ENCODE measurements at regions not wholly inside any gene's neighbourhood (a gene's known extent, or its start where the extent isn't known, plus 50 kb on each side); places are given as distances from the start of the nearest gene placed in this dataset.
"Not testable (repeated sequence)": the region's sequence is repeated elsewhere in the genome, so short reads cannot be mapped to it uniquely, and the experiment has no call there.

DNA sequence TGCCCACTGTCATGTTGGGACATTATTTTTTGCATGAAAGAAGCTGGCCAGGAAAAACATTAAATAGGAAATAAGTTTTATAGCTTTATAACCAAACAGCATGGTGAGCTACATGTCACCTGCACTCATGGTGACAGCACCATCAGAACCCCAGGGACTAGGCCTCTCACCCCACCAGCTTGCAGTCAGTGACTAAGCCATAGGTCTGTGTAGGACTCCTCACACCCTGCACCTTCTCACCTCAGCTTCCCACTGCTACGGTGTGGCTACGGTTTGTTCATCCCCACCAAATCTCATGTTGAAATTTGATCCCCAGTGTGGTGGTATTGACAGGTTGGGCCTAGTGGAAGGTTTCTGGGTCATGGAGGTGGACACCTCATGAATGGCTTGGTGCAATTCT lies 161.3 kb upstream of the VIPR2 start:
- H3K36me3 ChIP-seq (ENCODE audit: control insufficient read depth, insufficient read depth, low read length), result no peaks in the 10 kb centered on the region
- no peak overlapping the region for H3K4me3 ChIP-seq (ENCODE audit: low read depth, low read length)
- DNase-seq (ENCODE audit: low read depth), result no peak
- peak; percentile 77 for FAIRE-seq
- TF ChIP-seq, protein P1, sequence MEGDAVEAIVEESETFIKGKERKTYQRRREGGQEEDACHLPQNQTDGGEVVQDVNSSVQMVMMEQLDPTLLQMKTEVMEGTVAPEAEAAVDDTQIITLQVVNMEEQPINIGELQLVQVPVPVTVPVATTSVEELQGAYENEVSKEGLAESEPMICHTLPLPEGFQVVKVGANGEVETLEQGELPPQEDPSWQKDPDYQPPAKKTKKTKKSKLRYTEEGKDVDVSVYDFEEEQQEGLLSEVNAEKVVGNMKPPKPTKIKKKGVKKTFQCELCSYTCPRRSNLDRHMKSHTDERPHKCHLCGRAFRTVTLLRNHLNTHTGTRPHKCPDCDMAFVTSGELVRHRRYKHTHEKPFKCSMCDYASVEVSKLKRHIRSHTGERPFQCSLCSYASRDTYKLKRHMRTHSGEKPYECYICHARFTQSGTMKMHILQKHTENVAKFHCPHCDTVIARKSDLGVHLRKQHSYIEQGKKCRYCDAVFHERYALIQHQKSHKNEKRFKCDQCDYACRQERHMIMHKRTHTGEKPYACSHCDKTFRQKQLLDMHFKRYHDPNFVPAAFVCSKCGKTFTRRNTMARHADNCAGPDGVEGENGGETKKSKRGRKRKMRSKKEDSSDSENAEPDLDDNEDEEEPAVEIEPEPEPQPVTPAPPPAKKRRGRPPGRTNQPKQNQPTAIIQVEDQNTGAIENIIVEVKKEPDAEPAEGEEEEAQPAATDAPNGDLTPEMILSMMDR (IDR thresholded peaks at IDR 0.05; ENCODE audit: insufficient read depth, low read length, severe bottlenecking), result no peak
- no peaks in the 10 kb centered on the region for H3K27me3 ChIP-seq (ENCODE audit: control insufficient read depth, insufficient read depth, low read length)

DNA sequence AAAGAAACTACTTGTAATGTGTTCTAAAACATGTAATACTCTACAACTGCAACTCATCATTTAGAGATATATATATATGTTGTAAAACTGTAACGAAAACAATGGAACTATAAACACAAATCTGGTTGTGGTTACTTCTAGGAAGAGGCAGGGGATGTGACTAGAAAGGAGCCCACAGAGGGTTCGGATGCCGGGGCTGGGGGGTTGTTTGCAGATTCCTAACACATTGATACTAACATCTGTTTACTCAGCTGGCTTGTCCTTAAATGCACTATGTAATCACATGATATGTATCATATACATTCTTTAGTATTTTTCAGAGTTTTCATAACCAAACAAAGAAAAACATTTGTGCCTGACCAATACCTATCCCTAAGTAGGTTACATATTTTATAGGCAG lies 160.5 kb upstream of the VIPR2 start:
- DNase-seq (ENCODE audit: low read depth); FAIRE-seq; H3K4me3 ChIP-seq (ENCODE audit: low read depth, low read length); H3K27me3 ChIP-seq (ENCODE audit: control insufficient read depth, insufficient read depth, low read length); H3K36me3 ChIP-seq (ENCODE audit: control insufficient read depth, insufficient read depth, low read length): not testable (repeated sequence)

DNA sequence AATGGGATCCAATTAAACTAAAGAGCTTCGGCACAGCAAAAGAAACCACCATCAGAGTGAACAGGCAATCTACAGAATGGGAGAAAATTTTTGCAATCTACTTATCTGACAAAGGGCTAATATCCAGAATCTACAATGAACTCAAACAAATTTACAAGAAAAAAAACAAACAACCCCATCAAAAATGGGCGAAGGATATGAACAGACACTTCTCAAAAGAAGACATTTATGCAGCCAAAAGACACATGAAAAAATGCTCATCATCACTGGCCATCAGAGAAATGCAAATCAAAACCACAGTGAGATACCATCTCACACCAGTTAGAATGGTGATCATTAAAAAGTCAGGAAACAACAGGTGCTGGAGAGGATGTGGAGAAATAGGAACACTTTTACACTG lies 158.8 kb upstream of the VIPR2 start:
- H3K36me3 ChIP-seq (ENCODE audit: control insufficient read depth, insufficient read depth, low read length); H3K27me3 ChIP-seq (ENCODE audit: control insufficient read depth, insufficient read depth, low read length); DNase-seq (ENCODE audit: low read depth); H3K4me3 ChIP-seq (ENCODE audit: low read depth, low read length); FAIRE-seq: not testable (repeated sequence)

DNA sequence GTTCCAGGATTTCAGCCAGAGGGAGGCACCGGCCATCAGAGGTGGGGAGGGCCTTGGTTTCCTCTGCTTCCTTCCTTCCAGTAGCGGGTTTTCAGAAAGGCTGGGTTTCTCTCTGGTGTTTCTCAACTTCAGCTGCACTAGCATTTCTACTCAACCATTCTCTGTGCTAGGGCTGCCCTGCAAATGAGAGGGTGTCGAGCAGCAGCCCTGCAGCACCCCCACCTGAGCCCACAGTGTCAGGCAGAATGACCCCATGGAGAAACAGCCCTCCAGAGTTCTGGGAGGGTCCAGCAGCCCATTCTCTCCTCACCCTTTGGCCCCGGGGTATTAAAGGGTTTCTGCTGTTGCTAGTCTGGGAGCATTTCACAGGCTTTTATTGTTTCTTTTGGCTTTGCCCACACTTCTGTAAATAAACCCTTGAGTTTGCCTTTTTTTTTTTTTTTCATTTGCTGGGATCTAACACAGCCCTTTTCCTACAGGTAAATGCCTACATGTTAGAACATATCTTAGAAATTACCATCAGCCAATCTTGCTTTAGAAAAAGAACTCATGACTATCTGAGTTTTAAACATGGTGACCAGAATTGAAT lies 151.5 kb upstream of the VIPR2 start:
- TF ChIP-seq, protein P1 (IDR thresholded peaks at IDR 0.05; ENCODE audit: insufficient read depth, low read length, severe bottlenecking), result no peak
- no peaks in the 10 kb centered on the region for H3K27me3 ChIP-seq (ENCODE audit: control insufficient read depth, insufficient read depth, low read length)
- DNase-seq (ENCODE audit: low read depth), result no peak
- H3K36me3 ChIP-seq (ENCODE audit: control insufficient read depth, insufficient read depth, low read length), result no peaks in the 10 kb centered on the region
- no peak for FAIRE-seq
- H3K4me3 ChIP-seq (ENCODE audit: low read depth, low read length), result no peak overlapping the region

DNA sequence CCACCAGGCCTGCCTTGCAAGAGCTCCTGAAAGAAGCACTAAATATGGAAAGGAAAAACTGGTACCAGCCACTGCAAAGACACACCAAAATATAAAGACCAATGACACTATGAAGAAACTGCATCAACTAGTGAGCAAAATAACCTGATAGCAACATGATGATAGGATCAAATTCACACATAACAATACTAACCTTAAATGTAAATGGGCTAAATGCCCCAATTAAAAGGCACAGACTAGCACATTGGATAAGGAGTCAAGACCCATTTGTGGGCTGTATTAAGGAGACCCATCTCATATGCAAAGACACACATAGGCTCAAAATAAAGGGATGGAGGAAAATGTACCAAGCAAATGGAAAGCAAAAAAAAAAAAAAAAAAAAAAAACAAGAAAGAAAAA lies 141.8 kb upstream of the VIPR2 start:
- not testable (repeated sequence) for FAIRE-seq

DNA sequence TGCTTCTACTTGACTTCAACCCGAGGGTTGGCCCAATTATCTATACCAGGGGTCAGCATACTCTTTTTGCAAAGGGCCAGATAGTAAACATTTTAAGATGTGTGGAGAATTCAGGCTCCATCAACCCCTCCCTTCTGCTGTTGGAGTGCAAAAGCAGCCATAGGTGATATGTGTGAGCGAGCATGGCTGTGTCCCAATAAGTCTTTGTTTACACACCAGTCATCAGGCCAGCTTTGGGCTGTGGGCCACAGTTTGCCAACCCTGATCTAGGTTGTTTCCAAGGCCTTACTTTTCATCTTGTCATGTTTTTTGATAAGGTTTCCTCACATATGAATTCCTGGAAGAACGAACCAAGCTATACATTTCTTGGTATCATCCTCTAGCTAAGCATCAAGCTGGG lies 136.9 kb upstream of the VIPR2 start:
- Histone ChIP-seq H3K27me3 (ENCODE audit: control insufficient read depth, insufficient read depth, low read length) (no peaks in the 10 kb centered on the region), H3K36me3 (ENCODE audit: control insufficient read depth, insufficient read depth, low read length) (no peaks in the 10 kb centered on the region), H3K4me3 (ENCODE audit: low read depth, low read length) (no peak overlapping the region)
- DNase-seq (ENCODE audit: low read depth), result no peak
- TF ChIP-seq, protein P1 (IDR thresholded peaks at IDR 0.05; ENCODE audit: insufficient read depth, low read length, severe bottlenecking), result no peak
- FAIRE-seq, result no peak

More for the DNA sequence above, 141.8 kb upstream of the VIPR2 start:
- DNase-seq (ENCODE audit: low read depth); H3K36me3 ChIP-seq (ENCODE audit: control insufficient read depth, insufficient read depth, low read length); H3K27me3 ChIP-seq (ENCODE audit: control insufficient read depth, insufficient read depth, low read length); H3K4me3 ChIP-seq (ENCODE audit: low read depth, low read length): not testable (repeated sequence)

DNA sequence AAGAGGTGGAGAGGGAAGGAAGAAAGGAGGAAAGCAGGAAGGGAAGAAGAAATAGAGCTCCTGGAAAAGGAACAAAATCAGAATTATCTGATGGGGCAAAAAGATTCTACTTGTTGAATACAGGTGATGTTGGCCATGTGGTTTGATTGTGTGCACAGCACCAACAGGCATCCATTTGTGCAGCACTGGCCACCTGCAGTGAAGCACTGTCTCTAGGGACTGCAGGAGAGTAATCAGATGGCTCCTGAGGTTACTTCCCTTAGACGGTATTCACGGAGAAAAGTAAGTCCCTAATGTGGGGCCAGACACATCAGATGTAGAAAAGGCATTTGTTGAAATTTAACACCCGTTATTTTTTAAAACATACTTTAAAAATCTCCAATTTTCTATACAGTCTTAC lies 135.3 kb upstream of the VIPR2 start:
- no peak overlapping the region for H3K4me3 ChIP-seq (ENCODE audit: low read depth, low read length)
- DNase-seq (ENCODE audit: low read depth), result no peak
- H3K36me3 ChIP-seq (ENCODE audit: control insufficient read depth, insufficient read depth, low read length), result no peaks in the 10 kb centered on the region
- TF ChIP-seq, protein P1 (IDR thresholded peaks at IDR 0.05; ENCODE audit: insufficient read depth, low read length, severe bottlenecking), result no peak
- no peaks in the 10 kb centered on the region for H3K27me3 ChIP-seq (ENCODE audit: control insufficient read depth, insufficient read depth, low read length)
- no peak for FAIRE-seq
